SK-N-MC (cell line): ENCODE measurements at regions not wholly inside any gene's neighbourhood (a gene's known extent, or its start where the extent isn't known, plus 50 kb on each side); places are given as distances from the start of the nearest gene placed in this dataset.

ENCODE experiments used
- EZH2 ChIP-seq: fragments of 200-600 bp; sonication (generic); IDR thresholded peaks from one replicate; pipeline ENCODE4 v1.6.1; 2017; ENCODE audit warnings: antibody characterized with exemption
- POLR2AphosphoS5 ChIP-seq: IDR thresholded peaks from 2 replicates; pipeline ENCODE4 v1.6.1; 2012; ENCODE audit warnings: mild to moderate bottlenecking, low read depth, low read length, borderline replicate concordance

GRCh38 chr16:13325396-13325795 is 424.0 kb downstream of the SHISA9 start:
- TF ChIP-seq POLR2AphosphoS5 (no peak), EZH2 (no peak)
